ENCODE measurements at regions not wholly inside any gene's neighbourhood (a gene's known extent, or its start where the extent isn't known, plus 50 kb on each side); places are given as distances from the start of the nearest gene placed in this dataset.

GRCh38 chr18:38035193-38035592, 469.6 kb upstream of the CELF4 start:
- H3K4me3 Mint-ChIP-seq: no peak overlapping the region
- no peak overlapping the region for H3K27ac ChIP-seq (ENCODE audit: low read length)
- H3K4me1 Mint-ChIP-seq: no peaks in the 10 kb centered on the region
- no peak overlapping the region for H3K4me3 ChIP-seq (ENCODE audit: control insufficient read depth in 1 of 2, extremely low read depth in 1 of 2, low read length in 1 of 2)
- H3K36me3 ChIP-seq (ENCODE audit: control insufficient read depth in 2 of 2, extremely low read depth in 1 of 2, insufficient read depth in 1 of 2, low read length in 1 of 2): no peaks in the 10 kb centered on the region
- DNase-seq: no peak
- CTCF ChIA-PET: no interaction called here
- WGBS (ENCODE audit: insufficient coverage): 83% methylated on average over 1 of the region's 3 CpGs
- POLR2A ChIA-PET: no interaction called here
- no peaks in the 10 kb centered on the region for H3K27me3 ChIP-seq (replicated peaks in 1 of 2; ENCODE audit: control insufficient read depth in 2 of 2, extremely low read depth in 1 of 2, insufficient read depth in 2 of 2, low read length in 1 of 2)
- ATAC-seq (replicated peaks in 1 of 4): no peak
- no peak overlapping the region for H3K27ac Mint-ChIP-seq
- no peaks in the 10 kb centered on the region for H3K36me3 Mint-ChIP-seq
- no peaks in the 10 kb centered on the region for H3K9me3 ChIP-seq
- no peaks in the 10 kb centered on the region for H3K4me1 ChIP-seq (ENCODE audit: control insufficient read depth in 1 of 2, extremely low read depth in 1 of 2, insufficient read depth in 2 of 2, low read length in 2 of 2)
- H3K9me3 Mint-ChIP-seq: peaks cover 0 to 9% (median 4%) of the 10 kb centered on the region in 3 donors
- H3K27me3 Mint-ChIP-seq: no peaks in the 10 kb centered on the region

DNA sequence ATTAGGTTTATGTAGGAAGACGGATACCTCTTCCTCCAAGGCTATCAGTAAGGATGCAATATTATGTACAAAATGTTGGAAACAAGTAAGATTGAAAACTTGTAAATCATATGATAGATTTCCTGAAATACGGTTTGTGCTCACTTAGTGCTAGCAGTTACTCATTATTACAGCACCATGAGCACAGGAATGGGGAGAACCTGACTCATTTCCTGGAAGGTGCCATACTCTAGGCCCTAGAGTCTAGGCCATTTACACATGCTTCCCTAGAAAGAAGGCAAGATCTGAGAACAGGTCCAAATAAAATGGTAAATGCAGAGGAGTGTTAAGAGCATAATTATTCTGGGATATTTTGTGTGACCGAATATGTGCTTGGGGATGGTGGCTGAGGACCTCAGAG, 467.7 kb upstream of the CELF4 start:
- Histone ChIP-seq H3K9me3 (no peaks in the 10 kb centered on the region), H3K36me3 (ENCODE audit: control insufficient read depth in 2 of 2, extremely low read depth in 1 of 2, insufficient read depth in 1 of 2, low read length in 1 of 2) (no peaks in the 10 kb centered on the region), H3K27me3 (replicated peaks in 1 of 2; ENCODE audit: control insufficient read depth in 2 of 2, extremely low read depth in 1 of 2, insufficient read depth in 2 of 2, low read length in 1 of 2) (no peaks in the 10 kb centered on the region), H3K4me3 (ENCODE audit: control insufficient read depth in 1 of 2, extremely low read depth in 1 of 2, low read length in 1 of 2) (no peak overlapping the region), H3K4me1 (ENCODE audit: control insufficient read depth in 1 of 2, extremely low read depth in 1 of 2, insufficient read depth in 2 of 2, low read length in 2 of 2) (no peaks in the 10 kb centered on the region), H3K27ac (ENCODE audit: low read length) (no peak overlapping the region)
- Mint-ChIP-seq H3K27ac (no peak overlapping the region), H3K36me3 (no peaks in the 10 kb centered on the region), H3K4me3 (no peak overlapping the region), H3K4me1 (no peaks in the 10 kb centered on the region), H3K27me3 (no peaks in the 10 kb centered on the region), H3K9me3 (peaks cover 0 to 9% (median 4%) of the 10 kb centered on the region in 3 donors)
- ChIA-PET POLR2A (interaction anchor here in 1 of 2 donors (0.6 kb wide), 1 partner anchor 28 kb away, joined by 3 read pairs; no protein-coding TSS in a partner anchor), CTCF (no interaction called here)
- WGBS (ENCODE audit: insufficient coverage): 90% methylated on average over 1 of the region's 3 CpGs
- no peak for ATAC-seq (replicated peaks in 1 of 4)
- DNase-seq: no peak

DNA sequence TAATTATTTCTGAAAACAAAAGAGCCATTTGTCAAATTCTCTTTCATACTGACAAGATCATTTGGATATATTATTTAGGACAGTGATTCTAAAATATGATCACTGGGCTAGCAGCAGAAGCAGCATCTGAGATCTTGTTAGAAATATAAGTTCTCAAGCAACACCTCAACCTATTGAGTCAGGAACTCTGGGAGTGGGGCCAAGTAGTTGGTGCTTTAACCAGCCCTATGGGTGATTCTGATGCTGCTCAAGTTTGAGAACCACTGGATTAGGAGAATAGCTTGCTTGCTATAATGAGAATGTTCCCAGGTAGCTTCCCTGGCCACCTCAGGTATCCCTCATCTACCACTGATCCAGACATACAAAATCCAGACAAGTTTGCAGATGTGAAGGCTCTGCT, 466.9 kb upstream of the CELF4 start:
- Mint-ChIP-seq H3K9me3 (peaks cover 0 to 9% (median 4%) of the 10 kb centered on the region in 3 donors), H3K4me1 (no peaks in the 10 kb centered on the region), H3K36me3 (no peaks in the 10 kb centered on the region), H3K27me3 (no peaks in the 10 kb centered on the region), H3K4me3 (no peak overlapping the region), H3K27ac (no peak overlapping the region)
- no peak overlapping the region for H3K4me3 ChIP-seq (ENCODE audit: control insufficient read depth in 1 of 2, extremely low read depth in 1 of 2, low read length in 1 of 2)
- H3K27me3 ChIP-seq (replicated peaks in 1 of 2; ENCODE audit: control insufficient read depth in 2 of 2, extremely low read depth in 1 of 2, insufficient read depth in 2 of 2, low read length in 1 of 2): no peaks in the 10 kb centered on the region
- no peaks in the 10 kb centered on the region for H3K4me1 ChIP-seq (ENCODE audit: control insufficient read depth in 1 of 2, extremely low read depth in 1 of 2, insufficient read depth in 2 of 2, low read length in 2 of 2)
- ChIA-PET POLR2A (interaction anchor here in 1 of 2 donors (0.6 kb wide), 1 partner anchor 27 kb away, joined by 3 read pairs; no protein-coding TSS in a partner anchor), CTCF (no interaction called here)
- no peaks in the 10 kb centered on the region for H3K9me3 ChIP-seq
- ATAC-seq (replicated peaks in 1 of 4) (no peak), DNase-seq (no peak)
- no peak overlapping the region for H3K27ac ChIP-seq (ENCODE audit: low read length)
- no peaks in the 10 kb centered on the region for H3K36me3 ChIP-seq (ENCODE audit: control insufficient read depth in 2 of 2, extremely low read depth in 1 of 2, insufficient read depth in 1 of 2, low read length in 1 of 2)

DNA sequence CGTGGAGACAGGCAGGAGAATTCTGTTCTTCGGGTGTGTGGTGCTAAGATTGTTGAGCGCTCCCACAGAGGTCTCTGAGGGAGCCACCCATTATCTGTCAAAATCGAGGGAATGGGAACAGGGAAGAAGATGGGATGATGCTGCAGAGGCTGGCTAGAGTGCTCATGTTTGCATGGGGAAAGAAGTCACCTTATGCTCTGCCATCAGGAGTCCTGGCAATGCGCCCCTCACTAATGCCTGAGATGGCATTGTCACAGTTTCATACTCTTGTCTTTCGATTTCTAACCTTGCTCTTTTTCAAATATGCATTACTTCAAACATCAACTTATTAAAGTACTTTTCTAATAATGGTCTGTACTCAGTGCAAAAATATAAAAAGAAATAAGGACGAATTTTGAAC, 463.3 kb upstream of the CELF4 start:
- Mint-ChIP-seq H3K4me1 (no peaks in the 10 kb centered on the region), H3K9me3 (peaks cover 0 to 6% (median 4%) of the 10 kb centered on the region in 3 donors), H3K4me3 (no peak overlapping the region), H3K27me3 (no peaks in the 10 kb centered on the region), H3K36me3 (no peaks in the 10 kb centered on the region), H3K27ac (no peak overlapping the region)
- WGBS (ENCODE audit: insufficient coverage): 80% methylated on average over 3 of the region's 7 CpGs
- Histone ChIP-seq H3K9me3 (no peaks in the 10 kb centered on the region), H3K4me3 (ENCODE audit: control insufficient read depth in 1 of 2, extremely low read depth in 1 of 2, low read length in 1 of 2) (no peak overlapping the region), H3K4me1 (ENCODE audit: control insufficient read depth in 1 of 2, extremely low read depth in 1 of 2, insufficient read depth in 2 of 2, low read length in 2 of 2) (no peaks in the 10 kb centered on the region), H3K27ac (ENCODE audit: low read length) (no peak overlapping the region), H3K36me3 (ENCODE audit: control insufficient read depth in 2 of 2, extremely low read depth in 1 of 2, insufficient read depth in 1 of 2, low read length in 1 of 2) (no peaks in the 10 kb centered on the region), H3K27me3 (replicated peaks in 1 of 2; ENCODE audit: control insufficient read depth in 2 of 2, extremely low read depth in 1 of 2, insufficient read depth in 2 of 2, low read length in 1 of 2) (no peaks in the 10 kb centered on the region)
- ChIA-PET POLR2A (no interaction called here), CTCF (no interaction called here)
- ATAC-seq (replicated peaks in 1 of 4) (no peak), DNase-seq (no peak)

DNA sequence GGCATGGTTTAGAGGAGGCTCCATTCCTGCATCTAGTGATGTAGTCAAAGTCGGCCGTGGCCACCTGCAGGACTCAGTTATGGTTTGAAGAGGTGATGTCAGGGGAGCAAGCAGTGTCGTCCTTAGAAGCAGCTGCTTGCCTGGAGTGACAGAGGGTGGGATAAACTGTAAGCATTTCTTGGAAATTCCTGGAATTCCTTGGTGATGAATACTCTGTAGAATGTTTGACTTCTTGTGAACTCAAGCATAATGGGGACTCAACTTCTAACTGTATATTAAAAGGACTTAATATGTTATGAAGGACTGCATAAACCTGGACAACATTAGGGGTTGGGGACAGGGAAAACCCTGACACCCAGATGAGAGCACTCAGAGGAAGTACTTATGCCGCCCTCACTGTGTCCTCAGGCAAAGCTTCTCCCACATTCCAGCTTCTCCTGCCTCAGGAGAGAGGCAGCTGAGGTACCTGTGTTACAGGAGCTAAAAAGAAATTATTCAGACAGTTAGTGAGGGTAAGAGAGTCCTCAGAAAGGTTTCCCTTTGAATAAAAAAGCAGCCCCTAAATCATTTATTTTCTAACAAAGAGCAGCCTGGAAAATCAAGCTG, 459.9 kb upstream of the CELF4 start:
- WGBS (ENCODE audit: insufficient coverage): 80% methylated on average over 1 of the region's 4 CpGs
- no peaks in the 10 kb centered on the region for H3K4me1 ChIP-seq (ENCODE audit: control insufficient read depth in 1 of 2, extremely low read depth in 1 of 2, insufficient read depth in 2 of 2, low read length in 2 of 2)
- POLR2A ChIA-PET: no interaction called here

GRCh38 chr18:38023871-38024270, 458.3 kb upstream of the CELF4 start:
- H3K4me1 ChIP-seq (ENCODE audit: control insufficient read depth in 1 of 2, extremely low read depth in 1 of 2, insufficient read depth in 2 of 2, low read length in 2 of 2): no peaks in the 10 kb centered on the region

More for the DNA sequence above, 459.9 kb upstream of the CELF4 start:
- H3K4me1 Mint-ChIP-seq: no peaks in the 10 kb centered on the region
- no peaks in the 10 kb centered on the region for H3K27me3 ChIP-seq (replicated peaks in 1 of 2; ENCODE audit: control insufficient read depth in 2 of 2, extremely low read depth in 1 of 2, insufficient read depth in 2 of 2, low read length in 1 of 2)
- ATAC-seq (replicated peaks in 1 of 4) (no peak), DNase-seq (no peak)
- CTCF ChIA-PET: no interaction called here
- H3K9me3 Mint-ChIP-seq: peaks cover 0 to 4% (median 4%) of the 10 kb centered on the region in 3 donors
- H3K27me3 Mint-ChIP-seq: no peaks in the 10 kb centered on the region
- no peaks in the 10 kb centered on the region for H3K36me3 Mint-ChIP-seq
- H3K4me3 Mint-ChIP-seq: no peak overlapping the region
- no peak overlapping the region for H3K27ac Mint-ChIP-seq
- H3K36me3 ChIP-seq (ENCODE audit: control insufficient read depth in 2 of 2, extremely low read depth in 1 of 2, insufficient read depth in 1 of 2, low read length in 1 of 2): no peaks in the 10 kb centered on the region
- H3K9me3 ChIP-seq: no peaks in the 10 kb centered on the region
- no peak overlapping the region for H3K4me3 ChIP-seq (ENCODE audit: control insufficient read depth in 1 of 2, extremely low read depth in 1 of 2, low read length in 1 of 2)
- no peak overlapping the region for H3K27ac ChIP-seq (ENCODE audit: low read length)

DNA sequence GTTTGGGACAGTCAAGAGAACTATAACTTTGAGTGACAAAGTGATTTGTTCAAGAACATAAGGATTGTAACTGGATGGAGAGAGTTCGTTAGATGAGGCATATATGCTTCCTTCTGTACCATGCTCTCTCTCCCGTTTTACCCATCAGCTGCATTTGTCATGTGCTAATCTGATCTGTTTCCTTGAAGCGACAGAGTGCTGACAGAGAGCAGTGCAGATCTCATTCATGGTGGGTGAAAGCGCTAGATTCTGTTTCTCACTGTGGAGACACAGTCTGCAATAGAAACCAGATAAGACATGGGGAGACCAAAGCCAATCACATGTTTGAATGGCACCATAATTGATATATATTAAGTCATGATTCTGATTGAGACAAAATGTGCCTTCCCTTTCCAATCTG, 456.6 kb upstream of the CELF4 start:
- no peak overlapping the region for H3K4me3 Mint-ChIP-seq
- ATAC-seq (replicated peaks in 1 of 4) (no peak), DNase-seq (no peak)

More at GRCh38 chr18:38023871-38024270, 458.3 kb upstream of the CELF4 start:
- no peak overlapping the region for H3K4me3 Mint-ChIP-seq
- H3K9me3 Mint-ChIP-seq: peaks cover 0 to 4% (median 2%) of the 10 kb centered on the region in 3 donors
- 0% methylated on average over 1 of the region's 2 CpGs for WGBS (ENCODE audit: insufficient coverage)
- Histone ChIP-seq H3K27me3 (replicated peaks in 1 of 2; ENCODE audit: control insufficient read depth in 2 of 2, extremely low read depth in 1 of 2, insufficient read depth in 2 of 2, low read length in 1 of 2) (no peaks in the 10 kb centered on the region), H3K27ac (ENCODE audit: low read length) (no peak overlapping the region), H3K9me3 (no peaks in the 10 kb centered on the region), H3K4me3 (ENCODE audit: control insufficient read depth in 1 of 2, extremely low read depth in 1 of 2, low read length in 1 of 2) (no peak overlapping the region), H3K36me3 (ENCODE audit: control insufficient read depth in 2 of 2, extremely low read depth in 1 of 2, insufficient read depth in 1 of 2, low read length in 1 of 2) (no peaks in the 10 kb centered on the region)
- no peak for DNase-seq
- ChIA-PET CTCF (no interaction called here), POLR2A (no interaction called here)
- H3K27ac Mint-ChIP-seq: no peak overlapping the region
- no peaks in the 10 kb centered on the region for H3K27me3 Mint-ChIP-seq
- no peaks in the 10 kb centered on the region for H3K4me1 Mint-ChIP-seq
- no peaks in the 10 kb centered on the region for H3K36me3 Mint-ChIP-seq
- no peak for ATAC-seq (replicated peaks in 1 of 4)

More for the DNA sequence above, 456.6 kb upstream of the CELF4 start:
- WGBS (ENCODE audit: insufficient coverage): 72% methylated on average over 3 of the region's 4 CpGs
- no peaks in the 10 kb centered on the region for H3K27me3 Mint-ChIP-seq
- peaks cover 0 to 4% (median 4%) of the 10 kb centered on the region in 3 donors for H3K9me3 Mint-ChIP-seq
- Histone ChIP-seq H3K9me3 (no peaks in the 10 kb centered on the region), H3K4me3 (ENCODE audit: control insufficient read depth in 1 of 2, extremely low read depth in 1 of 2, low read length in 1 of 2) (no peak overlapping the region), H3K36me3 (ENCODE audit: control insufficient read depth in 2 of 2, extremely low read depth in 1 of 2, insufficient read depth in 1 of 2, low read length in 1 of 2) (no peaks in the 10 kb centered on the region), H3K27me3 (replicated peaks in 1 of 2; ENCODE audit: control insufficient read depth in 2 of 2, extremely low read depth in 1 of 2, insufficient read depth in 2 of 2, low read length in 1 of 2) (no peaks in the 10 kb centered on the region), H3K27ac (ENCODE audit: low read length) (no peak overlapping the region), H3K4me1 (ENCODE audit: control insufficient read depth in 1 of 2, extremely low read depth in 1 of 2, insufficient read depth in 2 of 2, low read length in 2 of 2) (no peaks in the 10 kb centered on the region)
- no peaks in the 10 kb centered on the region for H3K36me3 Mint-ChIP-seq
- H3K27ac Mint-ChIP-seq: no peak overlapping the region
- CTCF ChIA-PET: no interaction called here
- POLR2A ChIA-PET: no interaction called here
- H3K4me1 Mint-ChIP-seq: no peaks in the 10 kb centered on the region

Measured in T-cell (primary cell).